HK-2 (cell line): ENCODE measurements at regions not wholly inside any gene's neighbourhood (a gene's known extent, or its start where the extent isn't known, plus 50 kb on each side); places are given as distances from the start of the nearest gene placed in this dataset.
"Not testable (repeated sequence)": the region's sequence is repeated elsewhere in the genome, so short reads cannot be mapped to it uniquely, and the experiment has no call there.

Experiments
- DNase-seq: peaks from one replicate; pipeline ENCODE4 v3.0.0-alpha.2; 2018; ENCODE audit not compliant: unreplicated experiment

GRCh38 chr7:68619526-68619925 is 978.7 kb upstream of the AUTS2 start:
- no peak for DNase-seq

- DNase-seq, result no peak
Measured at GRCh38 chr7:68622500-68622899, 975.8 kb upstream of the AUTS2 start.

- DNase-seq, result no peak
Measured at GRCh38 chr7:68623030-68623429, 975.2 kb upstream of the AUTS2 start.

- DNase-seq, result no peak
Measured at GRCh38 chr7:68627247-68627864, 970.9 kb upstream of the AUTS2 start.

- not testable (repeated sequence) for DNase-seq
Measured at GRCh38 chr7:68630914-68631313, 967.4 kb upstream of the AUTS2 start.

- DNase-seq, result no peak
Measured at GRCh38 chr7:68640103-68640502, 958.2 kb upstream of the AUTS2 start.

GRCh38 chr7:68642727-68643126 is 955.5 kb upstream of the AUTS2 start:
- no peak for DNase-seq

GRCh38 chr7:68663392-68663791 is 934.9 kb upstream of the AUTS2 start:
- DNase-seq, result no peak

GRCh38 chr7:68671046-68671445 is 927.2 kb upstream of the AUTS2 start:
- DNase-seq, result no peak

- no peak for DNase-seq
Measured at GRCh38 chr7:68671671-68672070, 926.6 kb upstream of the AUTS2 start.

- no peak for DNase-seq
Measured at GRCh38 chr7:68674826-68675225, 923.4 kb upstream of the AUTS2 start.

- DNase-seq, result no peak
Measured at GRCh38 chr7:68676813-68677535, 921.3 kb upstream of the AUTS2 start.

GRCh38 chr7:68678196-68678595 is 920.1 kb upstream of the AUTS2 start:
- no peak for DNase-seq

GRCh38 chr7:68679459-68680234 is 918.6 kb upstream of the AUTS2 start:
- DNase-seq, result no peak

GRCh38 chr7:68680235-68680872 is 917.9 kb upstream of the AUTS2 start:
- no peak for DNase-seq

- no peak for DNase-seq
Measured at GRCh38 chr7:68682910-68683309, 915.4 kb upstream of the AUTS2 start.

- DNase-seq, result no peak
Measured at GRCh38 chr7:68684246-68684839, 913.9 kb upstream of the AUTS2 start.

- DNase-seq, result no peak
Measured at GRCh38 chr7:68684996-68685395, 913.3 kb upstream of the AUTS2 start.

- no peak for DNase-seq
Measured at GRCh38 chr7:68688416-68689086, 909.7 kb upstream of the AUTS2 start.

GRCh38 chr7:68689087-68689433 is 909.2 kb upstream of the AUTS2 start:
- DNase-seq, result no peak
